ENCODE measurements at regions not wholly inside any gene's neighbourhood (a gene's known extent, or its start where the extent isn't known, plus 50 kb on each side); places are given as distances from the start of the nearest gene placed in this dataset.

DNA sequence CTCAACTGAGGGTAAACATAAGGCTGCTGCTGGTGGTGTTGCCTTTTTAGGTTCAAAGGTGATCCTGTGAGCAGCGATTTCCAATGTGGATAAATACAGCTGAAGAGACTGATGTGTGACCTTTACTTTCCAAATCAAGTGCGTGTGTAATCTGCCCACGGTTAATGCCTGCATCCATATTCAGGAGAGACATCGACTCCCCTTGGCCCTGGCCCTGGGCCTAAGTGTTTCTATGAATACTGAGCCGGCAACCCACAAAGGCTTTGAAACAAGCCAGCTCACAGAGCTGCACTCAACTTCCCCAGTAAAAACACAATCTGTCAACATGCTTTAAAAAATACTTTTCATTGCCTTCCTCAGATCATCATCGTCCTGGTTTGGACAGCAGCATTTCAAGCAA is 1026.6 kb downstream of the TMEM182 start:
- no peak overlapping the region for H3K4me2 ChIP-seq (replicated peaks; ENCODE audit: extremely low read depth, low read length, poor library complexity, severe bottlenecking)
- H3K4me3 Mint-ChIP-seq: no peak overlapping the region
- no peak overlapping the region for H3K4me3 ChIP-seq (replicated peaks in 1 of 3; ENCODE audit: low read depth in 2 of 3, low read length in 3 of 3)
- no peaks in the 10 kb centered on the region for H4K20me1 ChIP-seq (ENCODE audit: insufficient read depth, low read length)
- H3K9ac ChIP-seq (ENCODE audit: insufficient read depth, low read length, poor library complexity, severe bottlenecking): no peak overlapping the region
- H3K27ac ChIP-seq (ENCODE audit: low read depth in 1 of 2, low read length in 2 of 2): no peak overlapping the region
- no peaks in the 10 kb centered on the region for H3K27me3 ChIP-seq (ENCODE audit: control insufficient read depth in 2 of 2, insufficient read depth in 2 of 2, low read length in 2 of 2)
- H3K36me3 ChIP-seq (replicated peaks in 1 of 2; ENCODE audit: control insufficient read depth in 1 of 2, insufficient read depth in 2 of 2, low read length in 2 of 2): no peaks in the 10 kb centered on the region
- DNase-seq: no peak
- H2AFZ ChIP-seq (ENCODE audit: insufficient read depth, low read depth, low read length, poor library complexity, severe bottlenecking): no peak overlapping the region
- no peaks in the 10 kb centered on the region for H3K36me3 Mint-ChIP-seq
- H3K27ac Mint-ChIP-seq: no peak overlapping the region
- TF ChIP-seq, protein P1, sequence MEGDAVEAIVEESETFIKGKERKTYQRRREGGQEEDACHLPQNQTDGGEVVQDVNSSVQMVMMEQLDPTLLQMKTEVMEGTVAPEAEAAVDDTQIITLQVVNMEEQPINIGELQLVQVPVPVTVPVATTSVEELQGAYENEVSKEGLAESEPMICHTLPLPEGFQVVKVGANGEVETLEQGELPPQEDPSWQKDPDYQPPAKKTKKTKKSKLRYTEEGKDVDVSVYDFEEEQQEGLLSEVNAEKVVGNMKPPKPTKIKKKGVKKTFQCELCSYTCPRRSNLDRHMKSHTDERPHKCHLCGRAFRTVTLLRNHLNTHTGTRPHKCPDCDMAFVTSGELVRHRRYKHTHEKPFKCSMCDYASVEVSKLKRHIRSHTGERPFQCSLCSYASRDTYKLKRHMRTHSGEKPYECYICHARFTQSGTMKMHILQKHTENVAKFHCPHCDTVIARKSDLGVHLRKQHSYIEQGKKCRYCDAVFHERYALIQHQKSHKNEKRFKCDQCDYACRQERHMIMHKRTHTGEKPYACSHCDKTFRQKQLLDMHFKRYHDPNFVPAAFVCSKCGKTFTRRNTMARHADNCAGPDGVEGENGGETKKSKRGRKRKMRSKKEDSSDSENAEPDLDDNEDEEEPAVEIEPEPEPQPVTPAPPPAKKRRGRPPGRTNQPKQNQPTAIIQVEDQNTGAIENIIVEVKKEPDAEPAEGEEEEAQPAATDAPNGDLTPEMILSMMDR (IDR thresholded peaks at IDR 0.05): no peak
- H3K4me1 Mint-ChIP-seq: no peaks in the 10 kb centered on the region
- no peaks in the 10 kb centered on the region for H3K27me3 Mint-ChIP-seq (ENCODE audit: low read depth in 3 of 3)
- H3K79me2 ChIP-seq (ENCODE audit: insufficient read depth, low read length): no peaks in the 10 kb centered on the region
- peaks cover 0 to under 1% of the 10 kb centered on the region in 2 donors for H3K9me3 ChIP-seq (replicated peaks in 1 of 2; ENCODE audit: control insufficient read depth in 1 of 2, insufficient read depth in 1 of 2, low read length in 2 of 2)
- WGBS (ENCODE audit: insufficient coverage): 55% methylated on average over 4 of the region's 6 CpGs
- H3K4me1 ChIP-seq (ENCODE audit: control insufficient read depth in 1 of 2, insufficient read depth in 2 of 2, low read length in 2 of 2): no peaks in the 10 kb centered on the region
- peaks cover 0 to 3% (median 0%) of the 10 kb centered on the region in 7 donors for H3K9me3 Mint-ChIP-seq
- intact Hi-C loops (cut with micrococcal nuclease): no loop called here

DNA sequence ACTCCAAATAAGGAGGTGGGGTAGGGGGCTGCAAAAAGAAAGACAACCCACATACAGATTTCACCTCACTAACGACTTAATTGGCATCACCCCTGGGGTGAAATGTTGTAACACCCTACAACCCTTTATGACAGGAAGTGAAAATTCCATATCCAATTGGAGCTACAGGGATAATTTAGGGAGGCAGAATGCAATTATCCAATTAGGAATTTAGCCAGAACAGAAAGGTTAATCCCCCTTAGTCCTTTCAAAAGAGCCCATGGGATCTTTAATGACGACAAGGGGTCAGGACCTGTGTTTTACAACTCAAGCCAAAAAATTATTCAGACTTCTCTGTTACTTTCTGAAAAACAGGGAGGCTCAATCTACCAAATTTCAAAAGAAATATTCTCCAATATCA is 1027.1 kb downstream of the TMEM182 start:
- intact Hi-C loops (cut with micrococcal nuclease): no loop called here
- no peak overlapping the region for H3K4me2 ChIP-seq (replicated peaks; ENCODE audit: extremely low read depth, low read length, poor library complexity, severe bottlenecking)
- no peak overlapping the region for H2AFZ ChIP-seq (ENCODE audit: insufficient read depth, low read depth, low read length, poor library complexity, severe bottlenecking)
- no peaks in the 10 kb centered on the region for H3K79me2 ChIP-seq (ENCODE audit: insufficient read depth, low read length)
- H3K9me3 Mint-ChIP-seq: peaks cover under 1 to 6% (median 1%) of the 10 kb centered on the region in 7 donors
- TF ChIP-seq, protein P1 (IDR thresholded peaks at IDR 0.05): no peak
- no peaks in the 10 kb centered on the region for H3K36me3 Mint-ChIP-seq
- H3K27ac ChIP-seq (ENCODE audit: low read depth in 1 of 2, low read length in 2 of 2): no peak overlapping the region
- no peak overlapping the region for H3K27ac Mint-ChIP-seq
- H3K36me3 ChIP-seq (replicated peaks in 1 of 2; ENCODE audit: control insufficient read depth in 1 of 2, insufficient read depth in 2 of 2, low read length in 2 of 2): no peaks in the 10 kb centered on the region
- H3K4me3 ChIP-seq (replicated peaks in 1 of 3; ENCODE audit: low read depth in 2 of 3, low read length in 3 of 3): no peak overlapping the region
- H3K4me3 Mint-ChIP-seq: no peak overlapping the region
- no peaks in the 10 kb centered on the region for H3K27me3 Mint-ChIP-seq (ENCODE audit: low read depth in 3 of 3)
- H4K20me1 ChIP-seq (ENCODE audit: insufficient read depth, low read length): no peaks in the 10 kb centered on the region
- no peaks in the 10 kb centered on the region for H3K27me3 ChIP-seq (ENCODE audit: control insufficient read depth in 2 of 2, insufficient read depth in 2 of 2, low read length in 2 of 2)
- DNase-seq: no peak
- no peaks in the 10 kb centered on the region for H3K4me1 ChIP-seq (ENCODE audit: control insufficient read depth in 1 of 2, insufficient read depth in 2 of 2, low read length in 2 of 2)
- no peak overlapping the region for H3K9ac ChIP-seq (ENCODE audit: insufficient read depth, low read length, poor library complexity, severe bottlenecking)
- peaks cover 2 to 6% of the 10 kb centered on the region in 2 donors for H3K9me3 ChIP-seq (replicated peaks in 1 of 2; ENCODE audit: control insufficient read depth in 1 of 2, insufficient read depth in 1 of 2, low read length in 2 of 2)
- 40% methylated on average over 1 of the region's 2 CpGs for WGBS (ENCODE audit: insufficient coverage)
- H3K4me1 Mint-ChIP-seq: no peaks in the 10 kb centered on the region
